Keratinocyte (primary cell): ENCODE measurements at regions not wholly inside any gene's neighbourhood (a gene's known extent, or its start where the extent isn't known, plus 50 kb on each side); places are given as distances from the start of the nearest gene placed in this dataset.
"Not testable (repeated sequence)": the region's sequence is repeated elsewhere in the genome, so short reads cannot be mapped to it uniquely, and the experiment has no call there.

ENCODE experiments used
- DNase-seq: peaks from one replicate; pipeline ENCODE4 v3.0.0-alpha.2; 2011; ENCODE audit warnings: low read depth, missing footprints, low spot score
- FAIRE-seq: peaks from 2 replicates; lab custom pipeline; 2011; peaks lifted over from hg19 to GRCh38; lab: Jason Lieb, UNC
- H2AFZ ChIP-seq: 2 replicates; pipeline ENCODE4 v1.6.0; 2012; ENCODE audit warnings: low read length, control low read depth, inconsistent platforms; ENCODE audit not compliant: control insufficient read depth
- H3K27ac ChIP-seq: 2 replicates; pipeline ENCODE4 v1.5.1; 2011; ENCODE audit warnings: low read length; ENCODE audit not compliant: control insufficient read depth, insufficient read depth
- H3K27me3 ChIP-seq: 3 replicates; pipeline ENCODE4 v1.6.0; 2011; ENCODE audit warnings: low read length; ENCODE audit not compliant: control insufficient read depth, insufficient read depth; ENCODE audit errors: extremely low read depth
- H3K36me3 ChIP-seq, 2 experiments: 2 replicates in 1 of 2; 3 replicates in 1 of 2; pipeline ENCODE4 v1.5.1; 2011; ENCODE audit warnings: low read length in 2 of 2, mild to moderate bottlenecking in 1 of 2; ENCODE audit not compliant: control insufficient read depth in 2 of 2, insufficient read depth in 2 of 2; ENCODE audit errors: extremely low read depth in 1 of 2
- H3K4me1 ChIP-seq: 3 replicates; pipeline ENCODE4 v1.5.1; 2011; ENCODE audit warnings: low read length; ENCODE audit not compliant: control insufficient read depth, insufficient read depth; ENCODE audit errors: extremely low read depth
- H3K4me2 ChIP-seq: 3 replicates; pipeline ENCODE4 v1.6.0; 2011; ENCODE audit warnings: low read depth, low read length; ENCODE audit not compliant: control insufficient read depth, insufficient read depth; ENCODE audit errors: extremely low read depth
- H3K4me3 ChIP-seq, 3 experiments: fragments of 200-600 bp in 1 of 3; sonication (generic) in 1 of 3; 2 replicates in 2 of 3; 3 replicates in 1 of 3; pipeline ENCODE4 v1.5.1; 2011 to 2016; ENCODE audit warnings: low read length in 3 of 3, mild to moderate bottlenecking in 3 of 3, control low read depth in 2 of 3, inconsistent platforms in 1 of 3, low read depth in 1 of 3, mixed read lengths in 1 of 3, mixed run types in 1 of 3, moderate library complexity in 1 of 3; ENCODE audit not compliant: control insufficient read depth in 2 of 3, insufficient read depth in 2 of 3; ENCODE audit errors: extremely low read depth in 1 of 3
- H3K79me2 ChIP-seq: 2 replicates; pipeline ENCODE4 v1.6.0; 2012; ENCODE audit warnings: low read length; ENCODE audit not compliant: control insufficient read depth, insufficient read depth
- H3K9ac ChIP-seq: 3 replicates; pipeline ENCODE4 v1.6.0; 2011; ENCODE audit warnings: low read length; ENCODE audit not compliant: control insufficient read depth, insufficient read depth; ENCODE audit errors: extremely low read depth
- H3K9me1 ChIP-seq: 3 replicates; pipeline ENCODE4 v1.6.0; 2011; ENCODE audit warnings: low read length; ENCODE audit not compliant: control insufficient read depth, insufficient read depth; ENCODE audit errors: extremely low read depth
- H3K9me3 ChIP-seq: 2 replicates; pipeline ENCODE4 v1.5.1; 2012; ENCODE audit warnings: low read depth, low read length; ENCODE audit not compliant: control insufficient read depth
- H4K20me1 ChIP-seq: 3 replicates; pipeline ENCODE4 v1.6.0; 2011; ENCODE audit warnings: low read length; ENCODE audit not compliant: control insufficient read depth, insufficient read depth; ENCODE audit errors: extremely low read depth
- CTCF ChIP-seq, 3 experiments: IDR thresholded peaks in 1 of 3; conservative IDR thresholded peaks in 1 of 3; optimal IDR thresholded peaks in 1 of 3; 2 replicates in 2 of 3; 3 replicates in 1 of 3; pipeline versions ENCODE3 to v1.5.1; 2011; ENCODE audit warnings: low read length in 3 of 3, mild to moderate bottlenecking in 3 of 3, moderate library complexity in 2 of 3, control low read depth in 1 of 3, inconsistent platforms in 1 of 3; ENCODE audit not compliant: insufficient read depth in 2 of 3; ENCODE audit errors: extremely low read depth in 1 of 3
- dilution Hi-C: fragments of 300-500 bp; cut with MboI; formaldehyde crosslinking; loops from one replicate; pipeline ENCODE4 v1.7.0; 2020; ENCODE audit warnings: low sequenced_read_pairs; ENCODE audit not compliant: extremely low pct_ligation_motif_present

- Histone ChIP-seq H4K20me1 (no peaks in the 10 kb centered on the region), H3K27ac (no peak overlapping the region), H3K27me3 (no peaks in the 10 kb centered on the region), H3K9ac (no peak overlapping the region), H3K4me1 (no peaks in the 10 kb centered on the region), H3K36me3 (no peaks in the 10 kb centered on the region), H2AFZ (no peak overlapping the region), H3K4me3 (no peak overlapping the region), H3K4me2 (no peak overlapping the region), H3K79me2 (no peaks in the 10 kb centered on the region), H3K9me1 (no peaks in the 10 kb centered on the region), H3K9me3 (no peaks in the 10 kb centered on the region)
- FAIRE-seq: no peak
- no peak for TF ChIP-seq CTCF (optimal IDR thresholded peaks at IDR 0.05 in 1 of 3, IDR thresholded peaks at IDR 0.05 in 1 of 3, conservative IDR thresholded peaks at IDR 0.05 in 1 of 3; ENCODE audit: extremely low read depth in 1 of 3, insufficient read depth in 2 of 3, low read length in 3 of 3)
- DNase-seq: no peak
- dilution Hi-C loops: no loop called here
Observed at GRCh38 chr2:200122683-200123082, 167.3 kb downstream of the MAIP1 start.

GRCh38 chr2:200124665-200125368 lies 169.4 kb downstream of the MAIP1 start:
- not testable (repeated sequence) for H3K4me2 ChIP-seq, FAIRE-seq

More at GRCh38 chr2:200124665-200125368, 169.4 kb downstream of the MAIP1 start:
- H3K9ac ChIP-seq, H3K36me3 ChIP-seq, H3K9me1 ChIP-seq, H4K20me1 ChIP-seq, H2AFZ ChIP-seq, H3K27me3 ChIP-seq, H3K9me3 ChIP-seq, dilution Hi-C loops, H3K27ac ChIP-seq, H3K79me2 ChIP-seq, H3K4me3 ChIP-seq, H3K4me1 ChIP-seq, DNase-seq: not testable (repeated sequence)
